Neural progenitor cell (in vitro differentiated cells): ENCODE measurements at regions not wholly inside any gene's neighbourhood (a gene's known extent, or its start where the extent isn't known, plus 50 kb on each side); places are given as distances from the start of the nearest gene placed in this dataset.

ENCODE experiments used
- CTCF ChIP-seq: fragments of 200-600 bp; sonication (generic); IDR thresholded peaks from 2 replicates; pipeline ENCODE4 v1.5.1; 2017; ENCODE audit warnings: antibody characterized with exemption, mild to moderate bottlenecking
- EZH2 ChIP-seq: fragments of 200-600 bp; sonication (generic); IDR thresholded peaks from 2 replicates; pipeline ENCODE4 v1.6.1; 2017; ENCODE audit warnings: antibody characterized with exemption, mild to moderate bottlenecking, moderate library complexity
- EZH2phosphoT487 ChIP-seq: fragments of 200-600 bp; sonication (generic); IDR thresholded peaks from 2 replicates; pipeline ENCODE4 v1.6.1; 2017; ENCODE audit warnings: antibody characterized with exemption

GRCh38 chr6:150503041-150503440 lies 96.6 kb upstream of the PLEKHG1 start:
- no peak for TF ChIP-seq CTCF
- TF ChIP-seq EZH2 = no peak
- TF ChIP-seq EZH2phosphoT487 = no peak
